ENCODE measurements at regions not wholly inside any gene's neighbourhood (a gene's known extent, or its start where the extent isn't known, plus 50 kb on each side); places are given as distances from the start of the nearest gene placed in this dataset.
"Not testable (repeated sequence)": the region's sequence is repeated elsewhere in the genome, so short reads cannot be mapped to it uniquely, and the experiment has no call there.

DNA sequence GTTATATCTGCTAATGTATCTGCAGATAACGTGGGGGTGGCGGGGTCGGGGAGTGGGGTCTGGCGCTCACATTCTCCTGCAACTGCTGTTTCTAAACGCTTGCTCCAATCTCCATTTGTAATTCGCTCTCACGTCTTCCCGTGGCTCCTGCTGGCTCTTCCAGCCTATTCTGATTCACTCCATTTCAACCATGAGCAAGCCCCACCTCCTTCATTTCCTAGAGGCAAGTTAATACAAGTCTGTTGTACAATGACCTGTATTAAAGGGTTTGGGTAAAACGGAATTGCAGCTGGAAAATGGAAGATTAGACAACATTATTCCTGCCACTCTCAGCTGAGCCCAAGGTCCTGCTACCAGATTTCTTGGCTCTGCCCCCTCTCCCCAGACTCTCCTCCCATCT is 132.3 kb downstream of the CSNK2A3 start:
- DNase-seq = no peak

DNA sequence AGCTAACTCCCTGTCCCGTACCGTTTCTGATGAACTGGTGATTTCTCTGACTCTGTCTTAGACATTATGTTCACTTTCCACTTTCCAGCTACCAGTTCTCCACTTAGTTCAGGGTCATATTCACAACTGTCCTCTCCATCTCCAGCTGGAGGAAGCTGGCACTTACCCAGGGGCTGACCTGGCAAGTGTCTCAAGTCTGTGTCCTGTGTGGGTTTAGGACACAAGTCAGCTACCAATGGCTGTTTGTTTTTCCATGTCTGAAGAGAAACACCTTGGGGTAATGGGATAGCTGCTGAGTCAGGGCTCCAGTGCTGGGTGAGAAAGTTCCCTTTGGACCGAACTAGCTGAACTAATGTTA is 134.4 kb downstream of the CSNK2A3 start:
- DNase-seq = no peak

DNA sequence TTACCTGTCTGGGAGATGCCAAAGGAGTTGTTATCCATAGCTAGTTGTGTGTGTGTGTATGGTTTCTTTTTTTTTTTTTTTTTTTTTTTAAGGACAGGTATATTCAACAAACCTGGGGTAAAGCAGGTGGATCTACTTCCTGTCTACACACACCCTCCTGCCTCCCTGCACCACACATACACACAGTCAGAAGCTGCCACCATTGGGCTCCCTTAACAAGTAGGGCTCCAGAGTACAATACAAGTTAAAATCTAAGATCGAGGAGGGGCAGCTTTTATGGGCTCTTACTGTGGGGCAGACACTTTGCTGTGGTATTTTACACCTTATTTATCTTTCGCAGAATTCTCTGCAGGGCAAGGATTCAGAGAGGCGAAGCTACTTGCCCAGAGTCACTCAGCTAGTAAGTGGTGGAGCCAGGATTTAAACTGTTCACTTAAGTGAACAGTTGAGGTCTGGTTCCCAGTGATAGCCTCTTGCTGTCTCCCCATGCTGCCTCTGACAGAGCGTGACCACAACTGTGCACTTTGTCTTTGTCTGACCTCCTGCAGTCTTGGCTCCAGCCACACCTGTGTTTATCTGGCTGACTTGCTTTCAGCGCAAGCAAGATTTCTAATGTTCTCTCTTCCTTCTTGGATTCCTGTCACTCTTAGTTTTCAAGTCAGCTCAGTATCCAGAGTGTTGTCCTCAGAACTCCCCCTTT is 135.0 kb downstream of the CSNK2A3 start:
- no peak for DNase-seq

DNA sequence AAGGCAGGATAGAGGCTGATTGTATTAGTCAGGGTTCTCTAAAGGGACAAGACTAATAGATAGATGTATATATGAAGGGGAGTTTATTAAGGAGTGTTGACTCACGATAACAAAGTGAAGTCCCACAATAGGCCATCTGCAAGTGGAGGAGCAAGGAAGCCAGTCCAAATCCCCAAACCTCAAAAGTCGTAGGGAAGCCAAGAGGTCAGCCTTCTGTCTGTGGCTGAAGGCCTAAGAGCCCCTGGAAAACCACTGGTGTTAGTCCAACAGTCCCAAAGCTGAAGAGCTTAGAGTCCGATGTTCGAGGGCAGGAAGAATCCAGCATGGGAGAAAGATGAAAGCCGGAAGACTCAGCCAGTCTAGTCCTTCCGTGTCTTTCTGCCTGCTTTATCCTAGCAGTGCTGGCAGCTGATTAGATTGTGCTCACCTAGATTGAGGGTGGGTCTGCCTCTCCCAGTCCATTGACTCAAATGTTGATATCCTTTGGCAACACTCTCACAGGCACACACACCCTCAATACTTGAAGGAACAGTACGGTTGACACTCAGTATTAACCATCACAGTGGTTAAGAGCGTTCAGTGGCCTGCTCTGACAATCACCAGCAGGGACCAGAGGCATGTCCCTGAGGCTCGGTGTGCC is 135.6 kb downstream of the CSNK2A3 start:
- DNase-seq = no peak

DNA sequence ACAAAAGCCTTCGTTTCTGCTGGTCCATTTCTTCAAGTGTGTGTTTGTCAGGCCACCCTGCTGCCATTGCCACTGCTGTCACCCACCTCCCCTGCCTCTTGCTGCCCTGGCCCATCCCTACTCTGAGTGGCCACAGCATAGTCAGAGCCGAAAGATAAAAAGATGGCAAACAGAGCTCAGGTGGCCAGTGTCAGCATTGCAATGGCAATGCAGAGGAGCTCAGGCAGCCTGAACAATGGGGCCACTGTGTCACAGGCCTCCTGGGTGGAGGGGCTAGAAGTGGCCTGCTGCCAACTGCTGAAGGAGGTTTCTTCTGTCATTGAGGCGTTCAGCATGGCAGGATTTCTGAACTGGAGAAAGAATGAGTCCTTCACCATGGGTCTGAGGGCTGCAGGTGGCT is 137.1 kb downstream of the CSNK2A3 start:
- no peak for DNase-seq

DNA sequence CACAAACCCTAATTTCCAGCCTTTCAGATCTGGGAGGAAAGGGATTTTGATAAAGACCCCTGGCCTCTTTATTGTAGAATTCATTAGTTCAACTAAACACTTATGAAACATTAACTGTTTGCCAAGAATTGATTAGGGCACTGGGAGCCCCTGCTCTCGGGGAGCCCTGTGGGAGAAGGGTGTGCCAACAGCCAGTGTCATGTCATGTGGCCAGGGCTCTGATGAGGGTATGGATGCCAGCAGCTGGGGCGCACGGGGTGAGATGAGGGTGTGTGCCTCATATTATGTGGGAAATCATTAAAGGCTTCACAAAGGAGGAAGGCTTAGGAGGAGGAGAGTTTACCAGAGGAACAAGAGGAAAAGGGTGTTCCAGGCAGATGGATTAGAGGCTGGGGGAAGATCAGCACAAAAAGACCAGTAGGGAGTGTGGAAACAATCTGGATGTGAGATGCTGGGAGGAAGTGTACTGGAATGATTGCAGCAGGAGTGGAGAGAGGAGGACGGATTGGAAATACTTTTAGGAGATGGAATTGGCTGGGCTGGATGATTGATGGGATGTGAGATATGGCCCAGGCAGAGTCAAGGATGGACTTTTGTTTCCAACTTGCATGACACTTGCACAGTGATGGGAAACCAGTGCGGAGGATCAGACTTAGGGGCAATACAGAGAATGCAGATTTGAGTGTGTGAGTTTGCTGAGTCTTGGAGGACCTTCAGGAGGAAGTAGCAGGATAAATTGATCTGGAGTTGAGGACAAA is 137.8 kb downstream of the CSNK2A3 start:
- DNase-seq = no peak

DNA sequence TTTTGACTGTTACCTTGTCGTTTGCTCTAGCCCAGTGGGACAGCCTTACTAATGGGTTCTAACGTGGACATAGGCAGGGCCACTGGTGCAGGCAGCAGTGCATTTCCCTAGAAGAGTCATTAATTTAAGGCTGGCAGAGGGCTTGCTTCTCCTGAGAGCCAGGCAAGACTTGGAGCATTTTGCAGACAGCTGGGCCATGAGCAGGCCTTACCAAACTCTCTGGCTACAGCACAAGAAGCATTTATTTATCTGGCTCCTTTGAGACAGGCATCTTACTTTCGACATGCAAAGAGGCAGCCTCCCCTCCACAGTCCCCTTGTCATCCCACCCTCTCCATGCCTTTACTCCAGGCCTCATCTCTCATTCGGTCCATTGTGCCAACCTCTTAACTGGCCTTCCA is 139.9 kb downstream of the CSNK2A3 start:
- no peak for DNase-seq

DNA sequence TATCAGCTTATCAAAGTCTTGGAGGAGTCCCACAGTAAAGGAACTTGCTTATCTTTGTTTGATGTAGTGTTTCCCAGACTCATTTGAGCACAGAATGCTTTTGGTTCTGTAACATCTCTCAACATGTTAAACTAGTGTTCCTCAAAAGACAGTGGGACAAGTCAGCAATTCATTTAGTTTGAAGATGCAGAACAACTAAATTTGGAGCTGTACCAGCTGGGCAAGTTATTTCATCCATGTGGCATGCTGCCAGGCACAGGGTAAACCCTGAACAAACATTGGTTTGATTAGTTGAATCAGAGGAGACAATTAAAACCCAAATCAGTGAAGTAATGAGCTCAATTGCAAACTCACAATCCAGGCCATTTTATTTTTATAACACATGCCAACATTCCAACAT is 141.2 kb downstream of the CSNK2A3 start:
- DNase-seq = no peak

DNA sequence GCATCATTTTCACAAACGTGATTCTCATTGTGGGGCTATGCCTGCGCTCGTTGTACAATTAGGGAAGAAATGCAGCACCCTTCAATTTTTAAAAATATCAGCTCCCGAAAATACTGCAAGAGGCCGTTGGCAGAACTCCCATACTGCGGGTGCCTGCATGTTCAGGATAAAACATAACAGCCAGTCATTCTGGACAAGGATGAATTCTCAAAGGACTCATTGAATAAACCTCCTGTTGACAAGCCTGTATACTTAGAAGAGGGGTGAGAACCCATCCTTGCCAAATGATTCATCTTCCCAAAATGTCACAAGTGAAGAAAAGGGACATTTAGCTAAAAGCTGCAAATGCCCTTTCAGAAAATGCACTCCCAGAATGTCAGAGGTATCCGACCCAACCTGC is 141.9 kb downstream of the CSNK2A3 start:
- DNase-seq = no peak

DNA sequence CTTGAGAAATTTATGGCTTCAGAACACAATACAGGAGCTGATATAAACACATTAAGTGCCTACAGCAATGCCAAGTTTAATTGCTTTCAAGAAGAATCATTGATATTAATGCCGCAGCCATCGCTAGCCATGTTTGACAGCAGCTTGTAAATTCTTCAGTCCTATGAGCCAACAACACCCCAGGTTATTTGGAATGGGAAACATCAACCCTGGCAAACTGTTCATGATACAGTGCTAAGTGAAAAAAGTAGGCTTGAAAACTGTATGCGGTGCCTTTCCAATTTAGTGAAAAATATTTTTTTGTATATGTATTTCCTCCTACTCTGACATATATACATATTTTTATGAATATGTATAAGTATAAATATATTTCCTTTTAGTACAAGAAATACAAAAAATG is 142.6 kb downstream of the CSNK2A3 start:
- no peak for DNase-seq

DNA sequence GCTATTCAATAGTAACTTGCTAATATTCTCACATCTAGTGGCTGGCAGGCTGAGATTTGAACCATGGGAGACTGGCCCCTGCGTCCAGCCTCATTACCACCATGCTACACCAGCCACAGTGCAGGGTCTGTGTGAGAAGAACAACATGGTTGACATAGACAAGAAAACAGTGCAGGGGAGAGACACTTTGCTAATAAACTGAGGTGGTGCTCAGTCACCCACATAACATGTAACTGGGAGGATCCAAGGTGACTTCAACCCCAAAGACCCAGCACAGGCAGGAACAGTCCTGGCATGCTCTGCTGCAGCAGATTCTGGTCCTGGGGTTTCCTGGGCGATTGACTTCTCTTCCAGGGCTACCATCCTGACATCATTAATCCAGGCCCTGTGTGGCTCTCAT is 143.1 kb downstream of the CSNK2A3 start:
- DNase-seq = no peak

DNA sequence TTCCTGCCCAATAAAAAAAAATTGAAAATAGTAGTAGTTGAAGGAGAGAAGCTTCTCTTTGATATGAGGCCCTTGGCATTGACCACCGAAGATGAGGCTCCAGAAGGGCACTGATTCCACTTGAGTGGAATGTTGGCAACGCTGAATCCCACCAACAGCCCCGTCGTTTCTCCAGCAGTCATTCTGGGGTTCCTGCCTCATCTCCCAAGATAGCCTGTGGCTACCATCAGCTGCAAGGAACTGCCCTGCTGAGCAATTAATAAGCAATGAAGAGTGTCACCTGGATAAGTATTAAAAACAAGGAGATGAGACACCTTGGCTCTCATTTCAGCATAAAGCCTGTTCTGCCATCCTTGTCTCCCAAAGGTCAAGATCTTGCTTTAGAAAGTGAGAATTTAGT is 144.1 kb downstream of the CSNK2A3 start:
- no peak for DNase-seq

DNA sequence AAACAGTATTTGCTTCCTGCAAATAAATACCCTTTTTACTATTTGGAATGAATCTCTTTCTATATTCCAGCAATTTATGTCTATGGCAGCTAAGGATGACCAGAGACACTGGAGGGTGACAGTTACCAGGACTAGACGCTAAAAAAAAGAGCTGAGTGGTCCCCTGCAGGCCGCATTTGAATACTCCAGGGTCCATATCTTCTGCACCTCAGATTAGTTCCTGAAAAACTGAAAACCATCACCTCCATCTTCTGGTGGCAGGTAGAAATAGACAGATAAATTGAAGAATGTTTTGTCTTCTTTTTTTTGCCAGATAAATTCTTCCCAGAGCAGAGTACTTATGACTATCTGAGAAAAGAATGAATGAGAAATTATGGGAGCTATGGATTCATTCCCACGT is 145.6 kb downstream of the CSNK2A3 start:
- no peak for DNase-seq

DNA sequence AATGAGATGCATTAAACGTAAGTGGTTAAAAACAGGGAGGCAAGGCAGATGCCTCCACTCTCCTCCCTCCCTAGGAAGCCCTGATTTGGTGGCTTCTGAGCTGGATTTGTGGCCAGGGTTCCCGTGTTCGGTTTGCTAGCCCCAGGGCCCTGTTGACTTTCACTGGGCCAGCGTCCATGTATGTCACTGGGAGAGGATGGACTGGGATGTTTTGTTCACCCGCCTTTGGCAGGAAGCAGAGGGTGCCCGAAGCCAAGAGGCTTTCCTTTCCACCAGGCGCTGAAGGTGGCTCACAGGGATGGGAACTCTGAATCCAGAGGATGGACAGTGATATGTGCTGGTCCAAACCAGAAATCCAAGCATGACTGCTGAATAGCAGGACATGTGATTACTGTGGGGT is 146.6 kb downstream of the CSNK2A3 start:
- DNase-seq = no peak

DNA sequence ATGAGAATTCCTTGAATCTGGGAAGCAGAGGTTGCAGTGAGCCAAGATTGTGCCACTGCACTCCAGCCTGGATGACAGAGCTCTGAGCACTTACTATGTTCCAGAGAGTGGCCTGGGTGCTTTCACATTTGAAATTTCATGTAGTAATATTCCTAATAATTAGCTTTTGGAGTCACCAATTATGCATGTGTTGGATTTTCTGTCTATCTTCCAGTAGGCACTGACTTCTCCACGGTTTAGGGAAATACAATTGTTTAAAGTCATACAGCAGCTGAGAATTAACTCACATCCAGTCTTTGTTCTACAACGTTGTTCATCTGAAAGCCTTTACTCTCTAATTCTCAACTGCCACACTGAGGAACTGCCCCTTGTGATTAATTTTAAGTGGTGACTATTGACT is 150.2 kb downstream of the CSNK2A3 start:
- DNase-seq = no peak

DNA sequence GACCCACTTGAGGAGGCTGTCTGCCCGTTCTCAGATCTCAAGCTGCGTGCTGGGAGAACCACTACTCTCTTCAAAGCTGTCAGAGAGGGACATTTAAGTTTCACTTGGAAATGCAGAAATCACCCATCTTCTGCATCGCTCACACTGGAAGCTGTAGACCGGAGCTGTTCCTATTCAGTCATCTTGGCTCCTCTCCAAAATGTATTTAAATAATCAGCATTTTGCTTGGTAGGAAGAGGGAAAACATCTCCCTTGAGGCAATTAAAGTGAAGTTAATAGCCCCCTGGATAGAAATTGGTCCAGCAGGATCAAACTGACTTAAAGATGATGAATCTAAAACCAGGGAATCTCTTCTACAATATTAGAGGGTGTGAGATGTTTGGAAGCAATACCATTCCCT is 151.7 kb downstream of the CSNK2A3 start:
- DNase-seq = not testable (repeated sequence)

DNA sequence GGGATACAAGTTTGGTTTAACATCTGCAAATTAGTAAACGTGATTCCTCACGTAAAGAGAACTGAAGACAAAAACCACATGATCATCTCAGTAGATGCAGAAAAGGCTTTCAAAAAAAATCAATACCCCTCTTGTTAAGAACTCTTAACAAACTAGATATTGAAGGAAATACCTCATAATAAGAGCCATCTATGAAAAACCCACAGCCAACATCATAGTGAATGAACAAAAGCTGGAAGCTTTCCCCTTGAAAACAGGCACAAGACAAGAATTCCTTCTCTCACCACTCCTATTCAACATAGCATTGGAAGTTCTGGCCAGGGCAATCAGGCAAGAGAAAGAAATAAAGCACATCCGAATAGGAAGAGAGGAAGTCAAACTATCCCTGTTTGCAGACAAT is 160.5 kb downstream of the CSNK2A3 start:
- DNase-seq = no peak

DNA sequence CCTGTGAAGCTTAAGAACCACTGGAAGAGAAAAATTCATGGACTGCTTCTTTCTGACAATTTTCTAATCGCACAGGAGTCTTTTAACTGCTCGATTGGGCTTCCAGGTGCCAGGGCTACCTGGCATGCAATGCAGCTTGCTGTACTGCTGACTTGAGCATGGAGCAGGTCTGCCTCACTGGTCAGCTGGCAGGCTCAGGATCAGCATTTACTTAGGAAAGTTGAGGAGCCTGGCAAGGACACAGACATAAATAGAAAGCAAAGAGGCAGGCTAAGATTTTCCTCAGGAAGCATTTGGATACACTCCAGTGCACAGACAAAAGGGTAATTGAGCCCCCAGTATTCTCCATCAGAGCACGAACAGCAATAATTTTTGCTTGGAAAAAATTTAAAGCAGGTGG is 163.5 kb downstream of the CSNK2A3 start:
- DNase-seq = no peak

DNA sequence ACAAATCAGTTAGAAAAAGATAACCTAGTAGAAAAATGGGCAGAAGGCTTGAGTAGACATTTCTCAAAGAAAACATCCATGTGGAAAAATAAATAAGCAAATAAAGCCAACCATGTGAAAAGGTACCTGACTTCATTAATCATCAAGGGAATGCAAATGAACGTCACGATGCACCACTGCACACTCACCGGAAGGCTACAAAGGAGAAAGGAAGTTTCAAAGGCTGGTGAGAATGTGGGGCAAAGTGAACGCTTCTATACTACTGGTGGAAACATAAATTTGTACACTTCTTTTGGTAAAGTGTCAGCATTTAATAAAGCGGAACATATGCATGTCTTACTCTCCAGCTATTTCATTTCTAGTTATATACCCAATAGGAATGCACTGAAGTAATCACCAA is 166.8 kb downstream of the CSNK2A3 start:
- no peak for DNase-seq

DNA sequence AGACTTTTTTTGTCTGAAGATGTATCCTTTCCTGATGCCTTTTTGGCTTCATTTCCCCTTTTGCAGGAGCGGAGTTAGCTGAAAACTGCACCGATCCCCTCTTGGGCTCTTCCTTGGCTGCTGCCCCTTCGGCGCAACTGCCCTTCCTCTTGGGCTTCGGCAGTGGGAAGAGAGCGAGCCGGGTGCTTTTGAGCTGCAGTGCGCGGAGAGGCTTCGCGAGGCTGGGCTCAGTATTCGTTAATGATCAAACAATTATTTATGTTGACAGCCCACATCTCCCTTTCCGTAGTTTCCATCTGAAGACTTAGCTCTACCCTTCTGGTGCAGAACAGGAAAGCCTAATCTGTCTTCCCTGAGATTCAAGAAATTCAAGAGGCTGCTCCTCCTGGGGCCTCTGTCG is 170.8 kb downstream of the CSNK2A3 start:
- DNase-seq = no peak

DNA sequence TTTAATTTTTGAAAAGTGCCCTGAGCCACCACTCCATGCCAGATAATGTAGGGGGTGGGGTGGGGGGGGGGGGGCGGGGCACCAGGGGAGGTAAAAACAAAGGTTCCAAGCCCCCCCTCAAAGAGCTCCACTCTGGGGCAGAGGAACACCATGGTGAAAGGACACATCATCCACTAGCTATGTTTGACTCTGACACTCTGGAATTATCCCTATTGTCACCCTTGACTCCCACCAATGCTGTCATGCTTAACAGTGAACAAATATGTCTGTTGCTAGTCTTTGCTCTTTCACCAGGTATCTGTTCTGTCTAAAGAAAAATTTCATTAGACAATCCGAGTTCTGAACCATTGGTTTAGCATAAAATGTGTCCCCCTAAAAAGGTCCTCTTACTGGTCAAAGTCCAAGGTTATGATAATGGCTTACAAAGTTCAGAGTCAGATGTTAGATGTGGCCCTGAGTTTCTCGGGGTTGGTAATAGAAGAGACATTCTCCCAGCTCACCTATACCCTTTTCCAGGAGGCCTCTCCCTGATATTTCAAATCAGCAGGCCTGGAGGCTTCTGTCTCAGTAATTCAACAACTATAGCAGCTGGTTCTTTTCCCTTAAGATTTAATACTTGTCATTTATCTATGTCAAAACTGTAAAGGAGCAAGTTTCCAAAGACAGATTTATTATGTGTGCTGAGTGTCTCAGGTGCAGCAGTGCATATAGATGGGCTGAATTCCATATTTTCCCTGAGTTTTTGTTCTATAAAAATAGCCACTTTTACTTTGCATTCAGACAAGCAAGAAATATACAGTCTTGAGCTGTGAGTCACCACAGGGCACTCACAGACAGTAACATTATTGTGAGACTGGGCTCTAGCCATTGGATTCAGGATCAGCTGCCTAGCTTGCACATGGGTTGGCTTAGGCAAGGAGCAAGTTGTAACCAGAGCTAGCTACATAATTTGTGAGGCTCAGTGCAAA is 174.1 kb downstream of the CSNK2A3 start:
- DNase-seq = no peak

DNA sequence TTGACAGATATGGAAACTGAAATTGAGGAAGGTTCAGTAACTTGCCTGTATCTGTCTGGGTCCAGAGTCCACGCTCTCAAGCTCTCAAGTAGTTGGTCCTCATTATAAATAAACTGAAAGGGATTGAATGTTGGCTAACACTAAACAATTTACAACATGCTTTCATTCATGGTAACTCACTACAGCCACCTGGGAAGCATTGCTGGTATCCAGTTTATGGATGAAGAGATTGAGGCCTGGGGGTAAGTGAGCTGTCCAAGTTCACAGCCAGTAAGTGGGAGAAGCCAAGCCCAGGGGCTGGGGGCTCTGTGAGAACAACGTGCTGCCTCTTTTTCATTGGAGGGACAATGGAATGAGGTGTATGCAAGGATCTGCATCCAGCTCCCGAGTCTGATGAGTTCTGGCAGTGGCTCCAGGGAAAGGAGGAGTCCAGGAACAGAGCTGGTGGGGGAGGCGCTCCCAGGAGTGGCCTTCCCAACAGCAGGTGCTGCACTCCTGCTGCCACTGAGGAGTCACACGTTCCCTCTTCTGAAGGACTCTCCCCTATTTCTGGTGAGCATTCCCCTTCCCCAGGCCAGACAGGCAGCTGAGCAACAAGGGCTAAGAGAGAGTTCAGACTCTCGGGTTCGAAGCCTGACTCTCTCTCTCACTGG is 175.8 kb downstream of the CSNK2A3 start:
- no peak for DNase-seq
